GM21619 (cell line): ENCODE measurements at regions not wholly inside any gene's neighbourhood (a gene's known extent, or its start where the extent isn't known, plus 50 kb on each side); places are given as distances from the start of the nearest gene placed in this dataset.
"Not testable (repeated sequence)": the region's sequence is repeated elsewhere in the genome, so short reads cannot be mapped to it uniquely, and the experiment has no call there.

Experiments
- ATAC-seq: cut with Tn5 transposase; IDR thresholded peaks from one replicate; pipeline ENCODE4 v1.9.1; 2021; ENCODE audit not compliant: unreplicated experiment

GRCh38 chr12:65673732-65674131, 150.6 kb upstream of the HMGA2 start:
- no peak for ATAC-seq

GRCh38 chr12:65675141-65675621, 149.1 kb upstream of the HMGA2 start:
- no peak for ATAC-seq

DNA sequence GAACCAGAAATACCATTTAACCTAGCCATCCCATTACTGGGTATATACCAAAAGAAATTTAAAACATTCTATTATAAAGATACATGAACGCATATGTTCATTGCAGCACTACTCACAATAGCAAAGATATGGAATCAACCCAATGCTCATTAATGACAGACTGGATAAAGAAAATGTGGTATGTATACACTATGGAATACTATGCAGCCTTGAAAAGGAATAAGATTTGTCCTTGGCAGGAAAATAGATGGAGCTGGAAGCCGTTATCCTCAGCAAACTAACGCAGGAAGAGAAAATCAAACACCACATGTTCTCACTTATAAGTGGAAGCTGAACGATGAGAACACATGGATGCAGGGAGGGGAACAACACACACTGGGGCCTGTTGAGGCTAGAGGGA, 146.1 kb upstream of the HMGA2 start:
- ATAC-seq, result not testable (repeated sequence)

DNA sequence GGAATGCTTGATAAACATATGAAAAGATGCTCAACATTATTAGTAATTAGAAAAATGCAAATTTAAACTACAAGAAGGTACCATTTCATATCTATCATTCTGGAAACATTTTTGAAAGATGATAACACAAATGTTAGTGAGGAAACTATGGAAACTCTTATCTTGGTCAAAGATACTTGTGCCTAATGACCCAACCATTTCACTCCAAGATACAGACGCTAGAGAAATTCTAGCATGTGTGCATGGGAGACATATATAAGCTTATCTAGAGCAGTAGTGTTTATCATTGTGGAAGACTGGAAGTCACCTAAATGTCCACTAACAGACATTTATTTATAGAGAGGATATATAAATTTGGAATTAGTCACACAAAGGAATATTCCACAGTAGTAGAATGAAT, 143.1 kb upstream of the HMGA2 start:
- ATAC-seq, result no peak

DNA sequence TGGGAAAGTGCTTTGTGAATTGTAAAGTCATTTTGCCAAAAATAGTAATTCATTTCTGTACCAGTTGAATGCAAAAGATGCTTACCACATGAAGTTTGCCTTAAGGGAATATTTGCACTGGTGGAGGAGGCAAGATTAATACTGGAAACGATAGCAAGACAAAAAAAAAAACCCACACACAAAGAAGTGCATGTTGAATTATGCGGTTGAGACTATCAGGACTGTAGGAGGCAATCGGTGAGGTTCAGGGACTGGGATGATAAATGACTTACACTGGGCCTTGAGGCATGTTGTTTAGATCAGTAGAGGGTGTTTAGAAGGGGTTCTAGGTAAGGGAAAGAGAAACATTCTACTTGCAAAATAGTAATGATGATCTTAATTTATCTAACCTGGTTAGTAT, 142.2 kb upstream of the HMGA2 start:
- ATAC-seq, result no peak

- no peak for ATAC-seq
Observed at GRCh38 chr12:65684906-65685305, 139.4 kb upstream of the HMGA2 start.

GRCh38 chr12:65685514-65685913, 138.8 kb upstream of the HMGA2 start:
- ATAC-seq, result no peak

DNA sequence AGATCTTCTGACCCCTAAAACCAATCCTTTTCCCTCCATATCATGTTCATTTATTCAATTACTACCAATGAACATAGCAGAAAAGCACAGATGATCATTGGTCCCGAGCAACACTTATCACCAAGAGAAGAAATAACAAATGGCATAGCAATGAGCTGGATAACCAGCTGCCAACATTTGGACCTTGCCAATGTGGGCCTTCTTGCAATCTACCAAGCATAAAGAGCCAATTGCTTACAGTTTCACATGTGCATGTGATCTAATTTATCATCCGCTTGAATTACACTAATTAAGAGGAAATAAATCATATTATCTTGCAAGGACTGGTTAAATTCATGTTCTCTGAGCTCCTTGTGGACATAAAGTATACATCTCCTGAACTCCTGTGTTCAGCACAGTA, 134.8 kb upstream of the HMGA2 start:
- no peak for ATAC-seq

- no peak for ATAC-seq
Observed at GRCh38 chr12:65690477-65690876, 133.8 kb upstream of the HMGA2 start.

GRCh38 chr12:65694130-65694529, 130.2 kb upstream of the HMGA2 start:
- no peak for ATAC-seq

GRCh38 chr12:65695113-65695865, 129.0 kb upstream of the HMGA2 start:
- no peak for ATAC-seq

GRCh38 chr12:65696227-65696626, 128.1 kb upstream of the HMGA2 start:
- ATAC-seq, result no peak

DNA sequence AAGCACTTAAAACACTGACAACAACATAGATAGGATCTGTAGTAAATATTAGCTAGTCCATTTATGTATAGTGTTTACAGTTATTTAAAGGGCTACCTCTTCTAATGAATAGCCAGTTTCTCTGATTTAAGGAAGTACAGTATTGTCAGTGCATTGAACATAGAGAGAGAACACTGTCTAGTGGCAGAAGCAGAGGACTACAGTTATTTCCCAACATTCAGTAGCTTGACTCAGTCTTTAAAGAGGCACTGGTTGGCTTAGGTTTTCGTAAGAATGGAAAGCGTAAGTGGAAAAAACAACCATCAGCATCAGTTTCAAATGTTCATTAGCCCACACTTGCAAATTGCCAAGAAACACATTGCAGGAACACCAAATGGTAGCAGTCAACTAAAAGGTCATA, 125.0 kb upstream of the HMGA2 start:
- no peak for ATAC-seq

DNA sequence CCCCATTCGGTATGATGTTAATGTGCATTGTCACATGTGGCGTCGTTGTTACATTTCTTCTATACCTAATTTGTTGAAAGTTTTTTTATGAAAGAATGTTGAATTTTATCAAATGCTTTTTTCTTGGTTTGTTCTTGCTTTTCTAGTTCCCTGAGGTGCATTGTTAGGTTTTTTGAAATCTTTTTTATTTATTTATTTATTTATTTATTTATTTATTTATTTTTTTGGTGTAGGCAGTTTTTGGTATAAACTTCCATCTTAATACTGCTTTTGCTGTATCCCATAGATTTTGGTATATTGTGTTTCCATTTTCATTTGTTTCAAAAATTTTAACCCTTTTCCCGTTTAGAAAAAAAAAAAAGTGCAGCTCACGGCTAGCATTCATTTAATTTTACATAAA, 121.1 kb upstream of the HMGA2 start:
- no peak for ATAC-seq

GRCh38 chr12:65705380-65705876, 118.9 kb upstream of the HMGA2 start:
- no peak for ATAC-seq

GRCh38 chr12:65707051-65707450, 117.2 kb upstream of the HMGA2 start:
- ATAC-seq, result no peak

GRCh38 chr12:65712260-65713004, 111.9 kb upstream of the HMGA2 start:
- no peak for ATAC-seq

DNA sequence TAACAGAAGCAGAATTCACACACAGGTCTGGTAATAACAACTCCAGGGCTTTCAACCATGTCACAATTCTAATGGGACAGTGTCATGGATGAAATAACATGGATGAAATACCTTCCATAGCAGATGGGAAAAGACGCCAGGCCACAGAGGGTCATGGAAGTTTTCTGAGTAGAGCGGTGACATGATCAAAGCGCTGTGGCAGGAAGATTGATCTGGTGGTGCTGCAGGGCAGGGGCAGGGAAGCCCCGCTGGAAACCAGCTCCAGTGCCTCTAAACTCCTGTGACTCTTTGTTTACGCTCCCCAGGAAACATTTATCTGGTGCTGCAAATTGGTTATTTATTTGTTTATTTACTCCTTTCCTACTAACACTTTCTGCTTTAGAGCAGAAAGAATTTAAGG, 108.3 kb upstream of the HMGA2 start:
- ATAC-seq, result no peak

DNA sequence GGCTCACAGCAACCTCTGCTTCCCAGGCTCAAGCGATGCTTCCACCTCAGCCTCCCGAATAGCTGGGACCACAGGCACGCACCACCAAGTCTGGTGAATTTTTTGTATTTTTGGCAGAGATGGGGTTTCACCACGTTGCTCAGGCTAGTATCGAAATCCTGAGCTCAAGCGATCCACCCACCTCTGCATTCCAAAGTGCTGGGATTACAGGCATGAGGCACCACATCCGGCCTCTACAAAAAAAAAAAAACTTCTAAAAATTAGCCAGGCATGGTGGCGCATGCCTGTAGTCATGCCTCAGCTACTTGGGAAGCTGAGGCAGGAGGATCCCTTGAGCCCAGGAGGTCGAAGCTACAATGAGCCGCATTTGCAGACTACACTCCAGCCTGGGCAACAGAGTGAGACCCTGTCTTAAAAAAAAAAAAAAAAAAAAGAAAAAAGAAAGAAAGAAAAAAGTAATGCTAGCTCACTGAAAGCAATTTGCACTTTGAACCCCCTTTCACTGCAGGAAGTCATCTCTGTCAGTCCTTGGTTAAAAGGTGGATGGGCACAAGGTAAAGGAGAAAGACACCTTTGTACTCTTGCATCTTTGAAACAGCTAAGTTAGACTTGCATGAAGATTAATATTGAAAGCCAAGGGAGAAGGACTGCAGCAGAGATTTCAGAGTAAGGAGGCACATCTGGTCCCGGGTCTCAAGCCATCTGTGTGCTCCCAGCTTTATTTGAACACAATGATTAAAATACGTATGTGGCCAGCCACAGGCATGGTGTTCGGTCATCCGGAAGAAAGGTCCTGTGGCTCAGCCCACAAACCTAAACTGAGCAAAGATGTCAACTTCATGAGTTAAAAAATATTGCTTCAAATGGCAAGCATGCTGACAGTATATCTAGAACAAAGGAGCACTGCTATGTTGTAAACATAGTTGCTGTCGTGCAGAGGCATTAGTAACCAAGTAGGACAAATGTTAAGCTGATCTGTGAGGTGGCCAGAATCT, 103.8 kb upstream of the HMGA2 start:
- ATAC-seq, result no peak

- no peak for ATAC-seq
Observed at GRCh38 chr12:65721541-65722190, 102.6 kb upstream of the HMGA2 start.

DNA sequence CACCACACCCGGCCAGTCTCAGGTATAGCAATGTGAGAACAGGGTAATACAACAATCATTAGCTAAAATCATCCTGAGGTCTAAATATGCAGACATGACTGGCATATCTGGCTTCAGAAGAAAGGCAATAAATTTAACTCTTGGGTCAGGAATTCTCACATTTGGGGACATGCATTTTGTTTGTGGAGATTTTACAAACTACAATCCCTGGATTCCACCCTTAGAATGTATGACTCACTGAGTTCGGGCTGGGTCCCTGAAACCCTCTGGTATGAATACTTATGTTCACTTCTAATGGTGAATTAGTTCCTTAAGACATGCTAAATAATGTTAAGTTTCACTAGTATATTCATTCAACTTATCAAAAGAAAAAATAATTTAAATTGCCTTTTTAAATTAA, 98.9 kb upstream of the HMGA2 start:
- no peak for ATAC-seq
